ENCODE measurements at regions not wholly inside any gene's neighbourhood (a gene's known extent, or its start where the extent isn't known, plus 50 kb on each side); places are given as distances from the start of the nearest gene placed in this dataset.

GRCh38 chr2:83873110-83873509 is 586.0 kb downstream of the SUCLG1 start:
- no peak for TF ChIP-seq CTCF (IDR thresholded peaks at IDR 0.05; ENCODE audit: borderline replicate concordance, extremely low read depth, low read length, poor library complexity, severe bottlenecking)
- TF ChIP-seq EZH2 (IDR thresholded peaks at IDR 0.05; ENCODE audit: borderline replicate concordance, low read depth, low read length, severe bottlenecking) = no peak
